Transverse colon (tissue), 4 donors: ENCODE measurements at regions not wholly inside any gene's neighbourhood (a gene's known extent, or its start where the extent isn't known, plus 50 kb on each side); places are given as distances from the start of the nearest gene placed in this dataset.

Experiments
- DNase-seq: peaks from one replicate; pipeline ENCODE4 v3.0.0-alpha.2; 2019
- H3K27ac ChIP-seq, 4 donors: fragments of 200-600 bp; sonication (generic); 2 replicates each; pipeline ENCODE4 v1.5.1; 2016 to 2018; ENCODE audit warnings: inconsistent platforms in 4 of 4
- H3K27me3 ChIP-seq: fragments of 200-600 bp; sonication (generic); 2 replicates; pipeline ENCODE4 v1.5.1; 2017; ENCODE audit warnings: inconsistent platforms
- H3K36me3 ChIP-seq, 4 donors: fragments of 200-600 bp; sonication (generic); 2 replicates each; pipeline ENCODE4 v1.5.1; 2017 to 2019; ENCODE audit warnings: inconsistent platforms in 4 of 4
- H3K4me1 ChIP-seq, 4 donors: fragments of 200-600 bp; sonication (generic); 2 replicates each; pipeline ENCODE4 v1.5.1; 2017 to 2020; ENCODE audit warnings: inconsistent platforms in 4 of 4
- H3K4me3 ChIP-seq, 4 donors: fragments of 200-600 bp; sonication (generic); 1 replicate in 1 of 4; 2 replicates in 3 of 4; pipeline versions ENCODE4 v1.5.1 to v1.6.1; 2017 to 2019; ENCODE audit warnings: inconsistent platforms in 4 of 4
- H3K9me3 ChIP-seq, 2 donors: fragments of 200-600 bp; sonication (generic); 2 replicates each; pipeline ENCODE4 v1.5.1; 2017 to 2019; ENCODE audit warnings: inconsistent platforms in 2 of 2
- EP300 ChIP-seq: sonication (generic); formaldehyde crosslinking; IDR thresholded peaks from one replicate; pipeline ENCODE4 v1.6.1; 2017; ENCODE audit warnings: antibody characterized with exemption, low read depth
- POLR2A ChIP-seq: fragments of 450-650 bp; IDR thresholded peaks from one replicate; pipeline ENCODE4 v1.6.1; 2016; ENCODE audit warnings: antibody characterized with exemption, mild to moderate bottlenecking, moderate library complexity
- POLR2AphosphoS5 ChIP-seq, 3 donors: sonication (generic); formaldehyde crosslinking; IDR thresholded peaks; one replicate each; pipeline ENCODE4 v1.6.1; 2016; ENCODE audit warnings: antibody characterized with exemption in 3 of 3
- WGBS, 2 donors: methylation state at CpG; one replicate each; pipeline ENCODE4 v1.1.5; 2018; ENCODE audit warnings: low coverage in 1 of 2; 5-methylcytosine and 5-hydroxymethylcytosine counted together
- in situ Hi-C, 4 donors: fragments of 200-750 bp; cut with MboI; loops; one replicate each; pipeline versions ENCODE4 v1.15.0 to v1.15.1; 2017; ENCODE audit warnings: low sequenced_read_pairs in 3 of 4, low pct_ligation_motif_present in 1 of 4, low pct_unique_long_range_greater_than_20kb in 1 of 4
- intact Hi-C: fragments of 100-400 bp; cut with DNase I; formaldehyde crosslinking; loops from one replicate; pipeline ENCODE4 v1.15.1; 2023; ENCODE audit warnings: low total_unique reads
- TF ChIP-seq, protein P1 (sequence below), 5 experiments: fragments of 200-600 bp in 3 of 5; fragments of 450-650 bp in 2 of 5; sonication (generic) in 3 of 5; IDR thresholded peaks; 1 replicate in 2 of 5; 2 replicates in 3 of 5; pipeline ENCODE4 v1.5.1; 2016 to 2017; ENCODE audit warnings: antibody characterized with exemption in 5 of 5, inconsistent platforms in 3 of 5, mild to moderate bottlenecking in 2 of 5, moderate library complexity in 1 of 5

DNA sequence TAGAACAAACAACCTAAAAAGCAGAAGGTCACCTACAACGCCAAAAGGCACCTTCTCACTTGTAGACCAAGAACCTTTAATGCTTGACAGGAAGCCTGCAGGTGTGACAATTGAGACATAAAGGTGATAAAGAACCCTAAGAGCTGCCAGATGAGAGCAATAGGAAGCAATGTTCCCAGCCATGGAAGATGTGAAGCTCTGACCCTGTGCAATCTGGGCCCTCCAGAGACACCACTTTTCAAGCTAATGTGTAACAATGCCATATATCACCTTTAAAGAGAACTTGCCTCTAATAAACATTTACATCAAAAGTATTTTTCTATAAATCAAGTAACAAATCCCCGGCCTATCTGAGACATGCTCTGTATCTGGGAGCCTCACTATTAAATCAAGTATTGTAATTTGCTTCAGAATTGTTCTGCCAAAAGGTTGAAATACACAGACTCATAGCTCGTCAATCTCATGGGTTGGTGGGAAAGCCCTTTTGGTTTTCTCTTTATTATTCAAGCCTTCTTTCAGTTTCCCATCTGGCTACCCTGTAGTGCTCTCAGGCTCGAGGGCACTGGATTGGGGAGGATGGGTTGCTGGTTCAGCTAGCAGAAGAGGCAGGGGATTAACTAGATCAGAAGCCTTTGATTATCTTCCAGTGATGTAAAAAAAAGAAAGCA, 368.9 kb downstream of the BUD13 start:
- TF ChIP-seq EP300, result no peak
- TF ChIP-seq, protein P1, sequence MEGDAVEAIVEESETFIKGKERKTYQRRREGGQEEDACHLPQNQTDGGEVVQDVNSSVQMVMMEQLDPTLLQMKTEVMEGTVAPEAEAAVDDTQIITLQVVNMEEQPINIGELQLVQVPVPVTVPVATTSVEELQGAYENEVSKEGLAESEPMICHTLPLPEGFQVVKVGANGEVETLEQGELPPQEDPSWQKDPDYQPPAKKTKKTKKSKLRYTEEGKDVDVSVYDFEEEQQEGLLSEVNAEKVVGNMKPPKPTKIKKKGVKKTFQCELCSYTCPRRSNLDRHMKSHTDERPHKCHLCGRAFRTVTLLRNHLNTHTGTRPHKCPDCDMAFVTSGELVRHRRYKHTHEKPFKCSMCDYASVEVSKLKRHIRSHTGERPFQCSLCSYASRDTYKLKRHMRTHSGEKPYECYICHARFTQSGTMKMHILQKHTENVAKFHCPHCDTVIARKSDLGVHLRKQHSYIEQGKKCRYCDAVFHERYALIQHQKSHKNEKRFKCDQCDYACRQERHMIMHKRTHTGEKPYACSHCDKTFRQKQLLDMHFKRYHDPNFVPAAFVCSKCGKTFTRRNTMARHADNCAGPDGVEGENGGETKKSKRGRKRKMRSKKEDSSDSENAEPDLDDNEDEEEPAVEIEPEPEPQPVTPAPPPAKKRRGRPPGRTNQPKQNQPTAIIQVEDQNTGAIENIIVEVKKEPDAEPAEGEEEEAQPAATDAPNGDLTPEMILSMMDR (IDR thresholded peaks at IDR 0.05), result no peak
- no peak for TF ChIP-seq POLR2AphosphoS5 (IDR thresholded peaks at IDR 0.05)
- TF ChIP-seq POLR2A, result no peak
- Histone ChIP-seq H3K9me3 (no peaks in the 10 kb centered on the region), H3K4me1 (no peaks in the 10 kb centered on the region), H3K36me3 (no peaks in the 10 kb centered on the region), H3K27ac (no peak overlapping the region), H3K4me3 (no peak overlapping the region), H3K27me3 (no peaks in the 10 kb centered on the region)
- 62 to 83% methylated on average over 2 to 4 of the region's 4 CpGs for WGBS, 2 donors
- intact Hi-C loops (no loop called here), in situ Hi-C loops (no loop called here)
- DNase-seq, result no peak

DNA sequence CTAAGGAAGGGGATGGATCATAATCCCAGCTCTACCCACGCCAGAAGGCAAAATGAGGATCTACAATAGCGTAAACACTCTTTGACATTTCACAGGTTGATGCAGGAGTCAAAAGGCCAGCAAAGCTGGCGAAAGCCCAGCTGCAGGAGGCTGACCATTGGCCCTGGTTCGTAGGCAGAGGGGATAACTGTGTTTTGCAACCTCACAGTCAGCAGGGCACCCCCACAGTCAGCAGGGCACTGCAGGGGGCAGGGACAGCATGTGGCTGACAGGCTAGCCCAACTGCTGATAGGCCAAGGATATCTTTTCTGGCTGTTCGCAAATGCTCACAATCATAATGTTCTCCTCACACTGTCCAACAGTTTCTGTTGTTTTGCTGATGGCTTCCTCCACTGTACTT, 372.7 kb downstream of the BUD13 start:
- Histone ChIP-seq H3K27me3 (no peaks in the 10 kb centered on the region), H3K9me3 (no peaks in the 10 kb centered on the region), H3K4me3 (no peak overlapping the region), H3K27ac (no peak overlapping the region), H3K36me3 (no peaks in the 10 kb centered on the region), H3K4me1 (peaks cover 0 to 17% (median 1%) of the 10 kb centered on the region in 4 donors)
- intact Hi-C loops (no loop called here), in situ Hi-C loops (no loop called here)
- 60 to 73% methylated on average over 1 to 5 of the region's 5 CpGs for WGBS, 2 donors
- TF ChIP-seq POLR2AphosphoS5 (IDR thresholded peaks at IDR 0.05) (no peak), POLR2A (no peak), EP300 (no peak)
- TF ChIP-seq, protein P1 (IDR thresholded peaks at IDR 0.05), result no peak
- DNase-seq, result no peak

DNA sequence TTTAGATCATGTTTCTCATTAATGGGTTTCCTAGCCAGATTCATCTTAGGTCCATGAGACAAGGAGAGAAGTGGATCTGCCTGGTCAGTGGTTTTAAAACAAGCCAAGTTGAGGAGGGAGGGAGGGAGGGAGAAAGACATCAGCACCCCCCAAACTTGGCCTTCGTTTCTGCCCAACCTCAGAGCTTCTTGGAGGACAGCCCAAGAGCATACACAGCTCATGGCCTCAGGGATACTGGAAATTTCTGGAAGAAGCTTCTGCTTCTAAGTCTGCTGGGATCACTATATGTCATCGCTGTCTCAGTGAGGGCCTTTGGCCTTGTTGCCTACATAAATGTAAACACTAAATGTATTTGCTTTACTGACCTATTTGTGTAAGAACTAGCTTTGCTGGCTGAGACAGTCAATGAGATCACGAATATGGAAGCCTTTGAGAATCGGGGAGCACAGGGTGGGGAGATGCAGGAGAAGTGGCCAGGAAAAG, 375.1 kb downstream of the BUD13 start:
- Histone ChIP-seq H3K4me1 (peaks cover 0 to 17% (median 1%) of the 10 kb centered on the region in 4 donors), H3K9me3 (no peaks in the 10 kb centered on the region), H3K27ac (no peak overlapping the region), H3K27me3 (no peaks in the 10 kb centered on the region), H3K36me3 (no peaks in the 10 kb centered on the region), H3K4me3 (no peak overlapping the region)
- 58 to 100% methylated on average over 2 to 4 of the region's 4 CpGs for WGBS, 2 donors
- no peak for TF ChIP-seq POLR2A
- TF ChIP-seq, protein P1 (IDR thresholded peaks at IDR 0.05), result no peak
- TF ChIP-seq EP300, result no peak
- no peak for TF ChIP-seq POLR2AphosphoS5 (IDR thresholded peaks at IDR 0.05)
- no peak for DNase-seq
- in situ Hi-C loops (no loop called here), intact Hi-C loops (no loop called here)

DNA sequence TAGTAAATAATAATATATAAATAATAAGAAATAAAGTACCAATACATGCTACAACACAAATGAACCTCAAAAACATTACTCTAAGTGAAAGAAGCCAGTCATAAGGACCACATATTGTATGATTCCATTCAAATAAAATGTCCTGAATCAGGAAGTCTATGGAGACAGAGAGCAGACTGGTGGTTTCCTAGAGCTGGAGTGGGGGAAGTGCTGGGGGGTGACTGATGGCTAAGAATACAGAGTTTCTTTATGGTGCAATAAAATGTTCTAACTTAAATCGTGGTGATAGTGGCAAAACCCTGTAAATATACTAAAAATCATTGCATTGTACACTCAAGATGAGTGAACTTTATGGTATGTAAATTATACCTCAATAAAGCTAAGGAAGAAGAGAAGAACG, 376.5 kb downstream of the BUD13 start:
- Histone ChIP-seq H3K9me3 (no peaks in the 10 kb centered on the region), H3K27me3 (no peaks in the 10 kb centered on the region), H3K4me3 (no peak overlapping the region), H3K36me3 (no peaks in the 10 kb centered on the region), H3K27ac (no peak overlapping the region), H3K4me1 (peaks cover 0 to 17% (median 1%) of the 10 kb centered on the region in 4 donors)
- DNase-seq, result no peak
- 5 to 37% methylated on average over 2 of the region's 2 CpGs for WGBS, 2 donors
- TF ChIP-seq POLR2AphosphoS5 (IDR thresholded peaks at IDR 0.05), result no peak
- TF ChIP-seq EP300, result no peak
- TF ChIP-seq, protein P1 (IDR thresholded peaks at IDR 0.05), result no peak
- no peak for TF ChIP-seq POLR2A
- intact Hi-C loops, result no loop called here
- in situ Hi-C loops, result no loop called here
